ENCODE measurements at regions not wholly inside any gene's neighbourhood (a gene's known extent, or its start where the extent isn't known, plus 50 kb on each side); places are given as distances from the start of the nearest gene placed in this dataset.

GRCh38 chr3:67998281-67998680 is 343.9 kb upstream of the SUCLG2 start:
- no peak for TF ChIP-seq CTCF (IDR thresholded peaks at IDR 0.05)
- Histone ChIP-seq H3K9ac (ENCODE audit: insufficient read depth, low read length, poor library complexity, severe bottlenecking) (no peak overlapping the region), H3K79me2 (ENCODE audit: insufficient read depth, low read length) (no peaks in the 10 kb centered on the region), H3K4me1 (ENCODE audit: control insufficient read depth in 1 of 2, insufficient read depth in 2 of 2, low read length in 2 of 2) (no peaks in the 10 kb centered on the region), H3K27ac (ENCODE audit: low read depth in 1 of 2, low read length in 2 of 2) (no peak overlapping the region), H2AFZ (ENCODE audit: insufficient read depth, low read depth, low read length, poor library complexity, severe bottlenecking) (no peak overlapping the region), H3K4me3 (replicated peaks in 1 of 3; ENCODE audit: low read depth in 2 of 3, low read length in 3 of 3) (no peak overlapping the region), H3K27me3 (ENCODE audit: control insufficient read depth in 2 of 2, insufficient read depth in 2 of 2, low read length in 2 of 2) (no peaks in the 10 kb centered on the region), H4K20me1 (ENCODE audit: insufficient read depth, low read length) (no peaks in the 10 kb centered on the region), H3K9me3 (replicated peaks in 1 of 2; ENCODE audit: control insufficient read depth in 1 of 2, insufficient read depth in 1 of 2, low read length in 2 of 2) (peaks cover 0 to 3% of the 10 kb centered on the region in 2 donors), H3K36me3 (replicated peaks in 1 of 2; ENCODE audit: control insufficient read depth in 1 of 2, insufficient read depth in 2 of 2, low read length in 2 of 2) (no peaks in the 10 kb centered on the region), H3K4me2 (replicated peaks; ENCODE audit: extremely low read depth, low read length, poor library complexity, severe bottlenecking) (no peak overlapping the region)
- H3K9me3 Mint-ChIP-seq: peaks cover 0 to 5% (median 0%) of the 10 kb centered on the region in 7 donors
- no peak overlapping the region for H3K4me3 Mint-ChIP-seq
- H3K27me3 Mint-ChIP-seq (ENCODE audit: low read depth in 3 of 3): no peaks in the 10 kb centered on the region
- H3K36me3 Mint-ChIP-seq: no peaks in the 10 kb centered on the region
- H3K27ac Mint-ChIP-seq: no peak overlapping the region
- no peak for DNase-seq
- WGBS (ENCODE audit: insufficient coverage): 83% methylated on average over 1 of the region's 1 CpG
- H3K4me1 Mint-ChIP-seq: no peaks in the 10 kb centered on the region
- intact Hi-C loops (cut with micrococcal nuclease): no loop called here

DNA sequence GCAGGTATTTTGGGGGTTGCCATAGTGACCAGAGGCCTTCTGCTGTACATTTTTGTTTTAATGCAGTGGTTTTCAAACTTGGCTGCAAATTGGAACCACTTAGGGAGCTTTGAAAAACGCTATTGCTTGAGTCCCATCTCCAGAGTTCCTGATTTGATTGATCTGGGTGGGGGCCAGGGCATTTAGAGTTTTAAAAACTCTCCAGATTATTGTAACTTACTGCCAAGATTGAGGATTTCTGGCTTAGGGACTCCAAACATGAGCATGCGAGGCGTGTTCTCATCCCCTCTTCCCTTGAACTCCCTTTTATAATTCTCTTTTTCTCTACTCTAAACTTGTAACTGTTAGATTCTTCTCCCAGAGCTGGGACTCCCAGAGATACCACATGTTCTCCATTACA is 340.8 kb upstream of the SUCLG2 start:
- 60% methylated on average over 1 of the region's 3 CpGs for WGBS (ENCODE audit: insufficient coverage)
- Mint-ChIP-seq H3K27me3 (ENCODE audit: low read depth in 3 of 3) (no peaks in the 10 kb centered on the region), H3K27ac (no peak overlapping the region), H3K4me3 (no peak overlapping the region), H3K36me3 (no peaks in the 10 kb centered on the region), H3K4me1 (no peaks in the 10 kb centered on the region), H3K9me3 (peaks cover 0 to 5% (median 0%) of the 10 kb centered on the region in 7 donors)
- H3K4me1 ChIP-seq (ENCODE audit: control insufficient read depth in 1 of 2, insufficient read depth in 2 of 2, low read length in 2 of 2): no peaks in the 10 kb centered on the region
- intact Hi-C loops (cut with micrococcal nuclease): no loop called here
- no peak overlapping the region for H3K4me2 ChIP-seq (replicated peaks; ENCODE audit: extremely low read depth, low read length, poor library complexity, severe bottlenecking)
- no peaks in the 10 kb centered on the region for H3K9me3 ChIP-seq (replicated peaks in 1 of 2; ENCODE audit: control insufficient read depth in 1 of 2, insufficient read depth in 1 of 2, low read length in 2 of 2)
- no peak overlapping the region for H3K4me3 ChIP-seq (replicated peaks in 1 of 3; ENCODE audit: low read depth in 2 of 3, low read length in 3 of 3)
- DNase-seq: no peak
- no peak overlapping the region for H2AFZ ChIP-seq (ENCODE audit: insufficient read depth, low read depth, low read length, poor library complexity, severe bottlenecking)
- H3K9ac ChIP-seq (ENCODE audit: insufficient read depth, low read length, poor library complexity, severe bottlenecking): no peak overlapping the region
- H3K79me2 ChIP-seq (ENCODE audit: insufficient read depth, low read length): no peaks in the 10 kb centered on the region
- H3K27me3 ChIP-seq (ENCODE audit: control insufficient read depth in 2 of 2, insufficient read depth in 2 of 2, low read length in 2 of 2): no peaks in the 10 kb centered on the region
- H3K36me3 ChIP-seq (replicated peaks in 1 of 2; ENCODE audit: control insufficient read depth in 1 of 2, insufficient read depth in 2 of 2, low read length in 2 of 2): no peaks in the 10 kb centered on the region
- H4K20me1 ChIP-seq (ENCODE audit: insufficient read depth, low read length): no peaks in the 10 kb centered on the region
- no peak overlapping the region for H3K27ac ChIP-seq (ENCODE audit: low read depth in 1 of 2, low read length in 2 of 2)
- TF ChIP-seq CTCF (IDR thresholded peaks at IDR 0.05): no peak
